GM21723 (cell line): ENCODE measurements at regions not wholly inside any gene's neighbourhood (a gene's known extent, or its start where the extent isn't known, plus 50 kb on each side); places are given as distances from the start of the nearest gene placed in this dataset.
A peak's percentile ranks its signal among the peaks of the same experiment; 100 is the strongest.
"Not testable (repeated sequence)": the region's sequence is repeated elsewhere in the genome, so short reads cannot be mapped to it uniquely, and the experiment has no call there.

Experiments
- ATAC-seq: cut with Tn5 transposase; IDR thresholded peaks from one replicate; pipeline ENCODE4 v1.9.1; 2021; ENCODE audit warnings: mild to moderate bottlenecking, moderate library complexity; ENCODE audit not compliant: unreplicated experiment

- ATAC-seq: peak; percentile 52
Measured at GRCh38 chr3:159672728-159673688, 315.6 kb upstream of the IL12A start.

GRCh38 chr3:159674583-159674982 is 314.1 kb upstream of the IL12A start:
- ATAC-seq: no peak

GRCh38 chr3:159675285-159675684 is 313.4 kb upstream of the IL12A start:
- no peak for ATAC-seq

GRCh38 chr3:159679900-159680299 is 308.7 kb upstream of the IL12A start:
- ATAC-seq: no peak

GRCh38 chr3:159681717-159682116 is 306.9 kb upstream of the IL12A start:
- not testable (repeated sequence) for ATAC-seq

GRCh38 chr3:159685801-159686200 is 302.8 kb upstream of the IL12A start:
- no peak for ATAC-seq

GRCh38 chr3:159693226-159693625 is 295.4 kb upstream of the IL12A start:
- no peak for ATAC-seq

- ATAC-seq: no peak
Measured at GRCh38 chr3:159711560-159712333, 276.9 kb upstream of the IL12A start.

- ATAC-seq: no peak
Measured at GRCh38 chr3:159721324-159721723, 267.3 kb upstream of the IL12A start.

GRCh38 chr3:159723295-159723694 is 265.3 kb upstream of the IL12A start:
- ATAC-seq: no peak

- ATAC-seq: no peak
Measured at GRCh38 chr3:159724627-159725026, 264.0 kb upstream of the IL12A start.

- ATAC-seq: no peak
Measured at GRCh38 chr3:159726231-159726964, 262.2 kb upstream of the IL12A start.

- ATAC-seq: no peak
Measured at GRCh38 chr3:159727506-159727905, 261.1 kb upstream of the IL12A start.

GRCh38 chr3:159731254-159731653 is 257.4 kb upstream of the IL12A start:
- ATAC-seq: no peak

GRCh38 chr3:159732172-159733111 is 256.2 kb upstream of the IL12A start:
- no peak for ATAC-seq

- ATAC-seq: no peak
Measured at GRCh38 chr3:159733194-159733860, 255.3 kb upstream of the IL12A start.

- ATAC-seq: no peak
Measured at GRCh38 chr3:159734681-159735080, 254.0 kb upstream of the IL12A start.

- ATAC-seq: no peak
Measured at GRCh38 chr3:159739166-159739565, 249.5 kb upstream of the IL12A start.

- no peak for ATAC-seq
Measured at GRCh38 chr3:159739969-159740368, 248.7 kb upstream of the IL12A start.

- ATAC-seq: no peak
Measured at GRCh38 chr3:159741281-159741680, 247.4 kb upstream of the IL12A start.
